ENCODE measurements at regions not wholly inside any gene's neighbourhood (a gene's known extent, or its start where the extent isn't known, plus 50 kb on each side); places are given as distances from the start of the nearest gene placed in this dataset.
"Not testable (repeated sequence)": the region's sequence is repeated elsewhere in the genome, so short reads cannot be mapped to it uniquely, and the experiment has no call there.

DNA sequence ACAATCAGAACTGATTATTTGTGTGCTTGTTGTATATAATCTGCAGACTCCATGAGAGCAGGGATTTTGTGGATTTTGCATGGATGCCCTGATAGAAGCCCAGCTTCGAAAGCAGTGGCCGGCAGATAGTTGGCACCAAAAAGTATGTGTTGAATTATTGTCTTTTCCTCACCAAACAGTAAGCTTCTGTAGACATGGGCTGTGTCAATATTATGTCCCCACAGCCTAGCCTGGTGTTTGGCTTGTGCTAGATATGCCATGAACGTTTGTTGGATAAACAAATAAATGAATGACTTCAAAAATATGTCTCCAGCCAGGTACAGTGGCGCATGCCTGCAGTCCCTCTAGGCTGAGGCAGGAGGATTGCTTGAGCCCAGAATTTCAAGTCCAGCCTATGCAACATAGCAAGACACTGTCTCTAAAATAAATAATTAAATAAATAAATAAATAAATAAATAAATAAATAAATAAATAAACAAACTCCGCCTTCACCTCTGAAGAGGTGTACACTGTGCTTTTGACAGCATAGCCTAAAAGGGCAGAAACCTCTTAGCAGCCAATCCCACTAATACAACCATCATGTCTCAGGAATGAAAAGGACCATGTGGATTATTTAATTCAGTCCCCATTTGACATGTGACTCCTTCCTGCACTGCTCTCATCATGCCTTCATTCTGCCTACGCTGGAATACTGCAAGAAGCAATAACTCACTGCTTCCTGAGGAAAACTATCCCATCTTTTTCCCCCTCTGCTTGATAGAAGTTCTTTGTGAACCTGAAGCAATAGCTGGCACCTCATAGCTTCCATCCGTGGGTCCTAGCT is 335.2 kb downstream of the FBXW7 start:
- Mint-ChIP-seq H3K4me3 (no peak overlapping the region), H3K27me3 (peaks cover 0 to 14% (median 3%) of the 10 kb centered on the region in 3 donors), H3K36me3 (no peaks in the 10 kb centered on the region), H3K27ac (no peak overlapping the region), H3K4me1 (no peaks in the 10 kb centered on the region), H3K9me3 (peaks cover 0 to 1% (median 0%) of the 10 kb centered on the region in 7 donors)
- DNase-seq: no peak
- no peak for ATAC-seq (ENCODE audit: low read depth in 2 of 2)

DNA sequence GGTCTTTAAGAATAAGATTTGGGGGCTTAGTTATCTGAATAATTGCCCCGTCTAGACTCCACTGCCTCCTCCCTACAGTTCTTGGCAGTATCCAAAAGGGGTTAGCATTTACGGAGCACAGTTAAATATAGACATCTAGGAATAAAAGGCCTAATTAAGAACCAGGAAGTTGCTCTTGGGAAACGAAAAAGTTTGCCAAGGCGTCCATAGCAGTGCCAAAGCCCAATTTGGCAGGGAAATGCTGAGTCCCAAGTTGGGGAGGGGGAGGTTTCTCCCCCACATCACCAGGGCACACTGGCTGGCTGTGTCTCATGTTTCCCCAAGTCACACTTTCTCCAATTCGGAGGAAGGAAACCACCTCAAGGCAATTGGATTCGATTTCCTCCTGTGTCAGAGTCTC is 338.7 kb downstream of the FBXW7 start:
- H3K27me3 Mint-ChIP-seq: peaks cover 0 to 6% (median 0%) of the 10 kb centered on the region in 3 donors
- DNase-seq (no peak), ATAC-seq (ENCODE audit: low read depth in 2 of 2) (no peak)
- no peaks in the 10 kb centered on the region for H3K36me3 Mint-ChIP-seq
- H3K9me3 Mint-ChIP-seq: peaks cover 0 to 2% (median 0%) of the 10 kb centered on the region in 7 donors
- H3K4me3 Mint-ChIP-seq: no peak overlapping the region
- H3K4me1 Mint-ChIP-seq: no peaks in the 10 kb centered on the region
- no peak overlapping the region for H3K27ac Mint-ChIP-seq

DNA sequence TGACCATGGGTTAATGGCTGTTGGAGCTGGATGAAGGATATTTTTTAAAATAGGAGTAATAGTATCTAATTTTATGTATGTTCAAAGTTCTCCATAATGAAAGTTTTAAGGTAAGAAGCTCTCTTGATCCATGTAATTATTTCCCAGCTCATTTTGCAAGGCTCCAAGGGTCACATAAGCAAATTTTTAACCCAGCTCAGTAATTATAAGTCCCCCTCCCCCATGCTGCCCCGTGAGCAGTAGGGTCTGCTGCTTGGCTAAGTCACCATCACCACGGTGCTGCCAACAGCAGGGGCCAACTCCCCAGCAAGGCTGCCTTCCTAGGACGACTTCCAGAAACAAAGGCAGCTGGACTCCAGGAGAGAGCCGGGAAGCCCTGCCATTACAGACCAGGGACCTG is 340.0 kb downstream of the FBXW7 start:
- H3K4me1 Mint-ChIP-seq: no peaks in the 10 kb centered on the region
- peaks cover 0 to 6% (median 0%) of the 10 kb centered on the region in 3 donors for H3K27me3 Mint-ChIP-seq
- H3K4me3 Mint-ChIP-seq: no peak overlapping the region
- H3K27ac Mint-ChIP-seq: no peak overlapping the region
- DNase-seq (no peak), ATAC-seq (ENCODE audit: low read depth in 2 of 2) (no peak)
- peaks cover 0 to 2% (median 0%) of the 10 kb centered on the region in 7 donors for H3K9me3 Mint-ChIP-seq
- no peaks in the 10 kb centered on the region for H3K36me3 Mint-ChIP-seq

DNA sequence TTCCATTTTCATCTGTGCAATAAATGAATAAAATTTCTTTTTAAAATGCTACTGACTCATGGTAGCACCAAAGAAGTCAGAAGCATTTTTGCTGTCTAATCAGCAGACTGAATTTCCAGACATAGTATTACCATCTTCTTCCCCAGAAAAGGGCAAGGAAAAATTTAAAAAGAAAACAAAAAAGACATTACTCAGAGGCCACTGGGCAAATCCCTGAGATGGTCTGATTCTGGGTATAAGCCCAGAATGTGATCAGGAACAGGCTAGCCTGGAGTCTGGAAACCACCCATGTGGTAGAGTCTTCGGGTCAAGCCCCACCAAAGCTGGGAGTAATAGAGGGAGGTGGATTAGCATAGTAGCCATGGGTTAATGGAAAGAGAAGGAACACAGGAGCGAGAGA is 342.8 kb downstream of the FBXW7 start:
- Mint-ChIP-seq H3K27me3 (no peaks in the 10 kb centered on the region), H3K27ac (no peak overlapping the region), H3K4me1 (peaks cover 8 to 11% (median 8%) of the 10 kb centered on the region in 3 donors)

DNA sequence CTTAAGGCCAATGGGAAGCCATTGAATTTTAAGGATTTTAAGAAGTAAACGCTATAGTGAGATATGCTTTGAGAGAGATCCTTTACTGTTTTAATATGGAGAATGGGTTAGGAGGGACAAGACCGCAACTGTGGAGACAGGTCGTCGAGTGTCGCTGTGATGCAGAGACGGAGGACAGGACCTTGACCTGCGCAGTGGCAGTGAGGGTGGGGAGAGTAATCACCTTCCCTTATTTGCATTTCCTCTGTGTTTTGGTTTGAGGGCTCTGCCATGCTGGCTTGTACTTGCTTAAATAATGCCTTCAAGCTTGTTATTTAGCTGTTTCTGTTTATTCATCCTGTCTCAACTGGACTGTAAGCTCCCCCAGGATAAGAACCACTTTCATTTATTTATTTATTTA is 345.0 kb downstream of the FBXW7 start:
- H3K4me1 Mint-ChIP-seq: peaks cover 8 to 11% (median 8%) of the 10 kb centered on the region in 3 donors
- no peak for DNase-seq
- H3K4me3 Mint-ChIP-seq: no peak overlapping the region
- H3K27me3 Mint-ChIP-seq: no peaks in the 10 kb centered on the region
- peak overlapping the region in 1 of 6 donors; percentile 12 for H3K27ac Mint-ChIP-seq
- H3K36me3 Mint-ChIP-seq: no peaks in the 10 kb centered on the region
- H3K9me3 Mint-ChIP-seq: peaks cover 0 to 2% (median 0%) of the 10 kb centered on the region in 7 donors
- no peak for ATAC-seq (ENCODE audit: low read depth in 2 of 2)

More for the DNA sequence above, 342.8 kb downstream of the FBXW7 start:
- Mint-ChIP-seq H3K36me3 (no peaks in the 10 kb centered on the region), H3K9me3 (peaks cover 0 to 2% (median 0%) of the 10 kb centered on the region in 7 donors), H3K4me3 (no peak overlapping the region)
- DNase-seq: no peak
- ATAC-seq (ENCODE audit: low read depth in 2 of 2): no peak

DNA sequence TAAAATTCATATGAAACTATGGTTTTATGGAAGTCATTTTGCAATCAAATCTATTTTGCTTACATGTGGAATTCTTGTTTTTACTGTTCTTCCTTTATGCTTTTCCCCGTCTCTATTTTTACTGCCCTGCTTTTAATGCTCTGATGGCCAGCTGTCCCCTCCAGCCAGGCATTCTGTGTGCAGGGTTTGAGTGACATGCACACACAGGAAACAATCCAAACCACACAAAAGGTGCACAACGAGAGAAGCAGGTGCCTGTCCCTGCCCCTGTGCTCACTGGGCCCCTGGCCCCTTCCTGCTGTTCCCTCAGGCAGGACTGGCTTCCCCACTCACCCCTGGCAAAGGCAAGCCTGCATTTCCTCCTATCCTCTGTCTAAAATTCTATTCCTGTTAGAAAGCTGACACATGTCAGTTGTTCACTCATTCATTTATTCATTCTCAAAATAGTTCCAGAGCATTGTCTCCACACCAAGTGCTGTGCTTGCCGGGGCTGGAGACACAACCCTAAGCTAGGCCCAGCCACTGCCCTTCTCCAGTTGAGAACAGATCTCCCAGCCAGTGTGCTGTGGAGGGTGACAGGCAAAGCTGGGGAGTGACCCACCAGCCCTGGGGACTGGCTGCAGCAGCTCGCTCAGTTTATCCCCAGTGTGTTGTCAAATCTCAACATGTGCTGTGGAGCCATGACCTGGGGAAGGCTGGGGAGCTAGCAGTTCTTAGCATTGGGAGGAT is 346.3 kb downstream of the FBXW7 start:
- peak overlapping the region in 2 of 8 donors; percentile 29 to 64 for H3K4me3 Mint-ChIP-seq
- H3K36me3 Mint-ChIP-seq: no peaks in the 10 kb centered on the region
- no peaks in the 10 kb centered on the region for H3K27me3 Mint-ChIP-seq
- H3K4me1 Mint-ChIP-seq: peaks cover 8 to 11% (median 8%) of the 10 kb centered on the region in 3 donors
- H3K27ac Mint-ChIP-seq: peak overlapping the region in 3 of 6 donors; percentile 40 to 66 (median 46)
- ATAC-seq (ENCODE audit: low read depth in 2 of 2): peak in 1 of 2 donors; percentile 18
- no peak for DNase-seq
- H3K9me3 Mint-ChIP-seq: peaks cover 0 to 2% (median 0%) of the 10 kb centered on the region in 7 donors

DNA sequence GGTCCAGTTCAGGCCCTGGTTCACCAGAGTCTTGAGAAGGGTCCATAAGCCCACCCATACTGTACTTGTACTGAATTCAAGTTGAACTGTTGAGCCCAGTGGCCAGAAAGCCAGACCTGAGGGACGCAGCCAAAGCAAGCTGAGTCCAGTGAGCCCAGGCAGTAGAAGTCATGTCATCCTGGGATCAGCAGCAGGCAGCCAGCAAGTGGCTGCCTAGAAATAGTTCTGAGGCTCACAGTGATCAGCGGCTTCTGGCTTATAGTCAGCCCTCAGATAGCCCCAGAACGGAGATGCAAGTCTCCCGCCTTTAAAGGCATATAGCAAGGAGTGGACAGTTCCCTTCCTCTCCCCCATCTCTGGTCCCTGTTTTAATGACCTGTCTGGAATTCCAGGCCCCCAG is 347.1 kb downstream of the FBXW7 start:
- Mint-ChIP-seq H3K27ac (peak overlapping the region in 1 of 6 donors; percentile 12), H3K9me3 (peaks cover 0 to 5% (median 0%) of the 10 kb centered on the region in 7 donors), H3K36me3 (no peaks in the 10 kb centered on the region), H3K27me3 (no peaks in the 10 kb centered on the region), H3K4me1 (peaks cover 8 to 11% (median 8%) of the 10 kb centered on the region in 3 donors), H3K4me3 (no peak overlapping the region)
- no peak for ATAC-seq (ENCODE audit: low read depth in 2 of 2)
- no peak for DNase-seq

DNA sequence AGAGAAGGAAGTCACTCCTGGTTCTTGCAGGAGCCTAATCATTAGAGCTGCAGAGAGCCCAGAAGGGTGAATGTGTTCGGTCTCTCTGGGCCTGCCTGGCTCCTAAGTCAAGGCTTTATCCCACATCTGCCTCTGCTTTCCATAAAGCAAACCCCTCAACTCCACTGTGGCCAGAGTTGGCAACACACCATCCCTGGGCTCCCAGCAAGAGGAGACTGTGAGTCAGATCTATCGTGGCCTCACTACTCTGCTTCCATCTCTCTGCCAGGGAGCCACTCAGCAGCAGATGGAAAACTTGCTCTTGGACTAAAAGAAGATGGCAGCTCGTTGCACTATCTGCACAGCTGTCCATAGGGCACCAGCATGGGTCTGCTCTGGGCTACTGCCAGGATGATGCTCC is 348.2 kb downstream of the FBXW7 start:
- no peaks in the 10 kb centered on the region for H3K36me3 Mint-ChIP-seq
- peaks cover 0 to 5% (median 0%) of the 10 kb centered on the region in 7 donors for H3K9me3 Mint-ChIP-seq
- peak overlapping the region in 1 of 6 donors; percentile 16 for H3K27ac Mint-ChIP-seq

DNA sequence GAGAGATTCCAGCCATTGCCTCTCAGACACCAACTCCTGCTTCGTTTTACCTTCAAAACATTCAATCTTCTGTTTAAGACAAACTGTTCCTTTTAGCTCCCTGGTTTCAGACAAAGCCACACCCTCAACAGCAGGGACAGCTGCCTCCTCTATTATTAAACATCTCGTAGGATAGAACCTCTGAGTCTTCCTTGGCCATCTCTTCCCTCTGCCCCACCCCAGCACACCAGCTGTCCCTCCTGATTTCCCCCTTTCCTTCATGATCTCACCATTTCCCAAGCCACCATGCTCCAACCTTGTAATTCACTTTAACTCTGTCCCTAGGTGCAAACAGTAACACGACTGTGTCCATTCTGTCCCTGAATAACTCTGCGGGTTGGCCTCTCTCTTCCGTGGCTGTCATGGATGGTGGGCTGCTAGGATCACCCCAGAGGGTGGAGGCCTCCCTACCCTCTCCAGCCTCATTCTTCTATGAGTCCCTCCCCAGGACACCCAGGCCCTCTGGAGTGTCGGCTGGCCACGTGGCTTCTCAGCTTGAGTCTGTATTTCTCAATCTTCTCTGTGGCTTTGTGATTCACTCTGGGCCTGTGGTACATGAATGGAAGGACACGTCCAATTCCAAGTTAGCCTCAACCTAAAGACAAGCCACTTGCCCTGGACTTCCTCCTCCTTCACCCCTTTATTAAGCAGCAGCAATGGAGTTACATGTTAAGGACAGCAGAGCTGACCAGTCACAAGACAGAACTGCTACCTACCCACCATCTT is 349.9 kb downstream of the FBXW7 start:
- no peak overlapping the region for H3K27ac Mint-ChIP-seq
- no peak overlapping the region for H3K4me3 Mint-ChIP-seq
- peaks cover 0 to 5% (median 0%) of the 10 kb centered on the region in 7 donors for H3K9me3 Mint-ChIP-seq
- DNase-seq: no peak
- no peaks in the 10 kb centered on the region for H3K36me3 Mint-ChIP-seq
- H3K27me3 Mint-ChIP-seq: no peaks in the 10 kb centered on the region
- ATAC-seq (ENCODE audit: low read depth in 2 of 2): no peak
- H3K4me1 Mint-ChIP-seq: peaks cover 8 to 11% (median 11%) of the 10 kb centered on the region in 3 donors

More for the DNA sequence above, 348.2 kb downstream of the FBXW7 start:
- H3K27me3 Mint-ChIP-seq: no peaks in the 10 kb centered on the region
- DNase-seq: no peak
- H3K4me1 Mint-ChIP-seq: peaks cover 8 to 11% (median 11%) of the 10 kb centered on the region in 3 donors
- H3K4me3 Mint-ChIP-seq: no peak overlapping the region
- no peak for ATAC-seq (ENCODE audit: low read depth in 2 of 2)

DNA sequence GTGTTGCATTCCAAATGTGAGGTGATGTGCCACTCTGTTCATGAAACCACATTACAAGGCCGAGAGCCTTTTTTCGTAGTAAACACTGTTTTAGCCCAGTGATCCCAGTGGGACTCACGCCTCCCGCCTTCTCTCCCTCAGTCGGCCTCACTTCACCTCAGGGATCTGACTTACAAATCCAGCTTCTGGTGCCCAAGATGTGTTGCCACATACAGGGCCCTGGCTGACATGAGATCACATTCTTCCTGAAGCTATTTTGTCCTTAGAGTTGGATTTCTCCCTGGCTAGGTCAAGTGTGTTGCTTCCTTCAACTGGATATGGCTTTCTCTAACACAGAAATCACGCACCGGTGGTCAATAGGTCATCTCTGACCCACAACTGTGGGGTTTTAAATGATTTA is 354.7 kb downstream of the FBXW7 start:
- peaks cover 0 to 9% (median 0%) of the 10 kb centered on the region in 3 donors for H3K27me3 Mint-ChIP-seq
- no peaks in the 10 kb centered on the region for H3K36me3 Mint-ChIP-seq
- peaks cover 0 to 3% (median 0%) of the 10 kb centered on the region in 3 donors for H3K4me1 Mint-ChIP-seq
- no peak overlapping the region for H3K4me3 Mint-ChIP-seq
- ATAC-seq (ENCODE audit: low read depth in 2 of 2): no peak
- peaks cover 0 to 5% (median 0%) of the 10 kb centered on the region in 7 donors for H3K9me3 Mint-ChIP-seq
- H3K27ac Mint-ChIP-seq: no peak overlapping the region
- DNase-seq: no peak

DNA sequence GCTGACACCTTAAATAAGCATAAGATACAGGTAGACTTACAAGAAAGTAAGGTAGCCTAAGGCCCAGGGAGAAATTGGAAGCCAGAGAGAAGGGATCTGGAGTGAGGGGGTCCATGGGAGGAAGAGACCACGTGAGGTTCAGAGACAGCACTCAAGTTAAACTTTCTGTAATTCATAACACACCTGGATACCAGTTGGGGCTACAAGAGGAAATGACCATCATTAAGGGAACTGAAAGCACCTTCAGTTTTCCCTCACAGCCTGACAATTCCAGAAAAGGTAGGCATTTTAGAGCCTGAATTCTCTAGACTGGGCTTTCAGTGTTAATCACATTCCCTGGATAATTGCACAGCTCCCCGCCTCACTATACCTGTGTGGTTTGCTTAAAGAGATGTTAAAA is 355.5 kb downstream of the FBXW7 start:
- H3K27me3 Mint-ChIP-seq: peaks cover 0 to 9% (median 0%) of the 10 kb centered on the region in 3 donors
- ATAC-seq (ENCODE audit: low read depth in 2 of 2): no peak
- no peaks in the 10 kb centered on the region for H3K36me3 Mint-ChIP-seq
- peak overlapping the region in 2 of 6 donors; percentile 15 to 27 for H3K27ac Mint-ChIP-seq
- peaks cover 0 to 3% (median 0%) of the 10 kb centered on the region in 3 donors for H3K4me1 Mint-ChIP-seq
- peaks cover 0 to 5% (median 0%) of the 10 kb centered on the region in 7 donors for H3K9me3 Mint-ChIP-seq
- no peak overlapping the region for H3K4me3 Mint-ChIP-seq
- DNase-seq: no peak

DNA sequence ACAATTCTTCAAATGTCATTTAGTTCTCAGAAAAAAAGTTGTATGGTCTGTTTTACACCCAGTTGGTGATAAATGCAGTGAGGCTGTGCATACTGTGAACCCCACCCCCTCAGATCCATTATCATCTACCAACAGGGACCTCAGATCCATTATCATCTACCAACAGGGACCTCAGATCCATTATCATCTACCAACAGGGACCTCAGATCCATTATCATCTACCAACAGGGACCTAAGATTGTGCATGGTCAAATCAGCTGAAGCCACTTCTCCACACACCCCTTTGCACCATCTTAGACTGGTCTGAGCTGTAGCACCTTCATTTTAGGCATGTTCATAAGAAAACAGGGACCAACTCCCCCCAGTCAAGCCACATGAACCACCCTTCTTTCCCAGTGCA is 358.4 kb downstream of the FBXW7 start:
- H3K27ac Mint-ChIP-seq; ATAC-seq (ENCODE audit: low read depth in 2 of 2); DNase-seq; H3K4me3 Mint-ChIP-seq; H3K27me3 Mint-ChIP-seq; H3K36me3 Mint-ChIP-seq; H3K9me3 Mint-ChIP-seq; H3K4me1 Mint-ChIP-seq: not testable (repeated sequence)

DNA sequence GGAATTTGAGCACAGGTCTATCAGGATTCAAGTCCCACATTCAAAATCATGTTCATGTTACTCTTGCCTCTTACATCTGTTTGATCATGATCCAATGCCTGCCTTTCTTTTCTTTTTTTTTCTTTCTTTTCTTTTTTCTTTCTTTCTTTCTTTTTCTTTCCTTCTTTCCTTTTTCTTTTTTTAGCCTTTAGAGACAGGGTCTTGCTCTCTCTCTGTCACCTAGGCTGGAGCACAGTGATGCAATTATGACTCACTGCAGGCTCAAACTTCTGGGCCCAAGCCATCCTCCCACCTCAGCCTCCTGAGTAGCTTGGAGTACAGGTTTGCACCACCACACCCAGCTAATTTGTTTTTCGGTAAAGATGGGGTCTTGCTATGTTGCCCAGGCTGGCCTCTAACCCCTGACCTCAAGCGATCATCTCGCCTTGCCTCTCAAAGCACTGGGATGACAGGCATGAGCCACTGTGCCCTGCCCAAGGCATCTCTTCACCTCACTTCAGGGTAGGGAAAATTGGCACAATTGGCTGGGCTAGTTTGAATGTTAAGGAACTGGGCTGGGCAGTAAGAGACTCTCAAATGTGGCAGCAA is 359.2 kb downstream of the FBXW7 start:
- Mint-ChIP-seq H3K9me3 (no peaks in the 10 kb centered on the region), H3K4me3 (no peak overlapping the region), H3K4me1 (no peaks in the 10 kb centered on the region), H3K36me3 (no peaks in the 10 kb centered on the region), H3K27ac (no peak overlapping the region), H3K27me3 (peaks cover 0 to 9% (median 0%) of the 10 kb centered on the region in 3 donors)
- DNase-seq (no peak), ATAC-seq (ENCODE audit: low read depth in 2 of 2) (no peak)
